GM21717 (cell line): ENCODE measurements at regions not wholly inside any gene's neighbourhood (a gene's known extent, or its start where the extent isn't known, plus 50 kb on each side); places are given as distances from the start of the nearest gene placed in this dataset.
"Not testable (repeated sequence)": the region's sequence is repeated elsewhere in the genome, so short reads cannot be mapped to it uniquely, and the experiment has no call there.

ENCODE experiments used
- ATAC-seq: cut with Tn5 transposase; IDR thresholded peaks from one replicate; pipeline ENCODE4 v1.9.1; 2021; ENCODE audit warnings: mild to moderate bottlenecking, moderate library complexity; ENCODE audit not compliant: unreplicated experiment

- no peak for ATAC-seq
Observed at GRCh38 chr11:103584021-103584420, 452.4 kb upstream of the DDI1 start.

- no peak for ATAC-seq
Observed at GRCh38 chr11:103584720-103585119, 451.7 kb upstream of the DDI1 start.

GRCh38 chr11:103585401-103585800 is 451.0 kb upstream of the DDI1 start:
- ATAC-seq: no peak

GRCh38 chr11:103585911-103586310 is 450.5 kb upstream of the DDI1 start:
- ATAC-seq: no peak

- ATAC-seq: no peak
Observed at GRCh38 chr11:103586756-103587155, 449.7 kb upstream of the DDI1 start.

GRCh38 chr11:103587901-103588788 is 448.3 kb upstream of the DDI1 start:
- ATAC-seq: no peak

- no peak for ATAC-seq
Observed at GRCh38 chr11:103591554-103591953, 444.9 kb upstream of the DDI1 start.

GRCh38 chr11:103594283-103594682 is 442.2 kb upstream of the DDI1 start:
- no peak for ATAC-seq

- no peak for ATAC-seq
Observed at GRCh38 chr11:103596315-103596714, 440.1 kb upstream of the DDI1 start.

GRCh38 chr11:103601225-103601846 is 435.1 kb upstream of the DDI1 start:
- ATAC-seq: peak; percentile 97

- no peak for ATAC-seq
Observed at GRCh38 chr11:103602840-103603239, 433.6 kb upstream of the DDI1 start.

GRCh38 chr11:103604310-103604709 is 432.1 kb upstream of the DDI1 start:
- ATAC-seq: no peak

GRCh38 chr11:103608566-103608965 is 427.9 kb upstream of the DDI1 start:
- no peak for ATAC-seq

- ATAC-seq: no peak
Observed at GRCh38 chr11:103609117-103610066, 427.0 kb upstream of the DDI1 start.

GRCh38 chr11:103610435-103610834 is 426.0 kb upstream of the DDI1 start:
- no peak for ATAC-seq

GRCh38 chr11:103611526-103612260 is 424.7 kb upstream of the DDI1 start:
- not testable (repeated sequence) for ATAC-seq

- not testable (repeated sequence) for ATAC-seq
Observed at GRCh38 chr11:103612451-103612850, 424.0 kb upstream of the DDI1 start.

- not testable (repeated sequence) for ATAC-seq
Observed at GRCh38 chr11:103616586-103616985, 419.9 kb upstream of the DDI1 start.

- no peak for ATAC-seq
Observed at GRCh38 chr11:103618528-103618927, 417.9 kb upstream of the DDI1 start.

GRCh38 chr11:103619480-103619879 is 417.0 kb upstream of the DDI1 start:
- no peak for ATAC-seq
